Ishikawa (cell line): ENCODE measurements at regions not wholly inside any gene's neighbourhood (a gene's known extent, or its start where the extent isn't known, plus 50 kb on each side); places are given as distances from the start of the nearest gene placed in this dataset.

Source experiments
- CEBPB ChIP-seq: IDR thresholded peaks from 2 replicates; pipeline ENCODE4 v1.6.1; 2012
- CREB1 ChIP-seq: IDR thresholded peaks from 2 replicates; pipeline ENCODE4 v1.6.1; 2012; ENCODE audit warnings: low read depth
- EP300 ChIP-seq: IDR thresholded peaks from 2 replicates; pipeline ENCODE4 v1.6.1; 2012; ENCODE audit warnings: borderline replicate concordance
- FOXM1 ChIP-seq: IDR thresholded peaks from 2 replicates; pipeline ENCODE4 v1.6.1; 2012; ENCODE audit warnings: low read depth, borderline replicate concordance
- MAX ChIP-seq: IDR thresholded peaks from 2 replicates; pipeline ENCODE4 v1.6.1; 2012
- NFIC ChIP-seq: IDR thresholded peaks from 2 replicates; pipeline ENCODE4 v1.6.1; 2012
- RAD21 ChIP-seq: IDR thresholded peaks from 2 replicates; pipeline ENCODE4 v1.6.1; 2012; ENCODE audit warnings: low read depth
- REST ChIP-seq: IDR thresholded peaks from 2 replicates; pipeline ENCODE4 v1.6.1; 2012; ENCODE audit warnings: low read depth, mild to moderate bottlenecking
- TAF1 ChIP-seq: IDR thresholded peaks from 2 replicates; pipeline ENCODE4 v1.6.1; 2012; ENCODE audit warnings: low read depth, mild to moderate bottlenecking
- TCF12 ChIP-seq: IDR thresholded peaks from 2 replicates; pipeline ENCODE4 v1.6.1; 2012; ENCODE audit warnings: low read depth
- TEAD4 ChIP-seq: IDR thresholded peaks from 2 replicates; pipeline ENCODE4 v1.6.1; 2012
- USF1 ChIP-seq: IDR thresholded peaks from 2 replicates; pipeline ENCODE4 v1.6.1; 2012

GRCh38 chr2:217466805-217467204 lies 536.0 kb downstream of the TNS1 start:
- TF ChIP-seq MAX, result no peak
- TF ChIP-seq EP300, result no peak
- no peak for TF ChIP-seq FOXM1
- TF ChIP-seq CEBPB, result no peak
- no peak for TF ChIP-seq TAF1
- TF ChIP-seq RAD21, result no peak
- no peak for TF ChIP-seq TEAD4
- TF ChIP-seq NFIC, result no peak
- no peak for TF ChIP-seq REST
- no peak for TF ChIP-seq USF1
- TF ChIP-seq CREB1, result no peak
- no peak for TF ChIP-seq TCF12
